ENCODE measurements at regions not wholly inside any gene's neighbourhood (a gene's known extent, or its start where the extent isn't known, plus 50 kb on each side); places are given as distances from the start of the nearest gene placed in this dataset.
A peak's percentile ranks its signal among the peaks of the same experiment; 100 is the strongest.

DNA sequence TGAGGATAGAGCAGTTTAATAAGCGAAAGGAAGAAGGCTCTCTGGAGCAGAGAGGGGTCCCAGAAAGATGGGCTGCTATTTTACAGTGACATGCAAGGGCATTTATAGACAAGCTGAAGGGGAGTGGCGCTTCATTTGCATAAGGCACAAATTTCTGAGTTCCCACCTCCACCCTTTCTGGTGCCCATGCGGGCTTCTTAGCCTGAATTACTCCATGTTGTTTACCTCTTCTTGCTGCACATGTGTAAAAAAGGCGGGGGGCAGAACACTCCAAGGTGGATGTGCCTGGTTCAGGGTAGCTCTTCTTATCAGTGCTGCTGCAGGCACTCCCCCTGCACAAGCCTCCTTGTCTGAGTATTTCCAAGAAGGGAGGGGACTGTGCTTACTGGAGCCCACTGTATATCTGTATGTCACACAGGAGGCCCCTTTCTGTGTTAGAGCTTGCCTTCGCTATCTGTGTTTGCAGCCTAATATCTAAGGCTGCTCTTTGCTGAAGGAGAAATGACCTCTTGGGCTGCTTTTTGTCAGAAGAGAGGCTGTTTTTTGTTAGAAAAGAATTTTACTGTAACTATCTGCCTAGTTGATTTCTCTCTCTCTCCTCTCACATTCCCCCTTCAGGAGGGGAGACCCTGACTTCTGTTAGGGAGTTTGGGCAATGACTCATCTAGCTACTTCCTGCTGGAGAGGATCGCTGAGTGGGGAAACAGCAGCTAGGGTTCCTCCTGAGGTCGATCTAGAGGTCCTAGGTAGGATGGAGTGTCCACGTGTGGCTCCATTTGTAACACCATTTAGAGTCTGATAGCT lies 1057.0 kb upstream of the CNTN5 start:
- Histone ChIP-seq H3K36me3 (replicated peaks in 1 of 2; ENCODE audit: control insufficient read depth in 1 of 2, insufficient read depth in 2 of 2, low read length in 1 of 2) (no peaks in the 10 kb centered on the region), H3K27ac (ENCODE audit: low read depth in 2 of 2, low read length in 1 of 2) (peak overlapping the region in 1 of 2 experiments; percentile 95; a peak in 2 of 4 replicates), H3K4me2 (no peak overlapping the region), H3K9ac (no peak overlapping the region), H3K9me2 (no peaks in the 10 kb centered on the region), H3K4me1 (ENCODE audit: control insufficient read depth in 1 of 2, insufficient read depth in 2 of 2, low read depth in 1 of 2, low read length in 1 of 2) (peaks cover 0 to 11% of the 10 kb centered on the region in 2 experiments; a peak in 1 of 4 replicates), H3K79me2 (ENCODE audit: insufficient read depth) (no peaks in the 10 kb centered on the region), H2AFZ (ENCODE audit: low read depth) (peak overlapping the region; percentile 59), H3F3A (replicated peaks; ENCODE audit: insufficient read depth) (peaks cover 20% of the 10 kb centered on the region), H3K4me3 (ENCODE audit: low read depth in 2 of 2, low read length in 1 of 2) (no peak overlapping the region), H3K9me3 (no peaks in the 10 kb centered on the region), H3K27me3 (ENCODE audit: insufficient read depth) (no peaks in the 10 kb centered on the region), H4K20me1 (ENCODE audit: insufficient read depth) (no peaks in the 10 kb centered on the region)
- WGBS (ENCODE audit: low lambda C conversion rate): 67% methylated on average over 8 of the region's 8 CpGs
- CTCF ChIA-PET: interaction anchor here (0.6 to 0.9 kb wide), 2 partner anchors 73 to 124 kb away, joined by 3 read pairs; no protein-coding TSS in a partner anchor
- DNase-seq: no peak
- TF ChIP-seq TCF12 (IDR thresholded peaks at IDR 0.05) (no peak), JUND (IDR thresholded peaks at IDR 0.05) (peak; percentile 32; the same call in 1 of the 2 replicates), FOSL2 (IDR thresholded peaks at IDR 0.05; ENCODE audit: borderline replicate concordance, low read depth) (peak; percentile 18; the same call in 1 of the 2 replicates)
- POLR2A ChIA-PET: no interaction called here

DNA sequence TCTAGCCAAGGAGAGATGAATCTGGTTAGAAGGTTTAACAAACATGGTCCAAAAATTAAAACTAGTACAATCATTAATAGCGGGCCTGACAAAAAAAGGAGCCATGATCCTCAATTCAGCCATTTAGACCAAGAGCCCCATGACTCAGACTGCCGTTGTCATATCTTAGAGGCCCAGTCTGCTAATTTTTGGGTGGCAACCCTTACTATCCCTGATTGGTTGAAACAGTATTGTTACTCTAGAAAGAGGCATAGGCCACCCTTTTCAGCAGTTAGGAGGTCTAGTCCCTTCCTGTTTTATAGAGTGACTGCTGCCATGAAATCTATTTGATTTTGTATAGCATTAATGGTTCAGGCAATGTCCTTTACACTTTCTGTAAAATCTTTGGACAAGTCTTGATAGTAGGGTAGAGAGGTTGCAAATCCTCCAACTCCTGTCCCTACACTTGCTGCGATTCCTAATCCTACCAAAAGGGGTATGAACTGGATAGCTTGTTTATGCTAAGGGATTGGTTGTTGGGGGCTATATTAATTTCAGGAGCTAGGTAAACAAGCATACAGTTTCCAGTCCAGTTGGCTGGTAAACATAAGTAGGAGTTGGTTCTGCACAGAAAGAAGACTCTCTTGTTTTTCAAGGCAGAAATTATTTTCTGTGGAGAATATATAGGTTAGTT lies 1056.3 kb upstream of the CNTN5 start:
- Histone ChIP-seq H3K9me2 (no peaks in the 10 kb centered on the region), H3K9ac (no peak overlapping the region), H3K79me2 (ENCODE audit: insufficient read depth) (no peaks in the 10 kb centered on the region), H3K4me1 (ENCODE audit: control insufficient read depth in 1 of 2, insufficient read depth in 2 of 2, low read depth in 1 of 2, low read length in 1 of 2) (peaks cover 0 to 11% of the 10 kb centered on the region in 2 experiments; a peak in 1 of 4 replicates), H3K4me2 (peak overlapping the region; percentile 41; the same call in 1 of the 2 replicates), H4K20me1 (ENCODE audit: insufficient read depth) (no peaks in the 10 kb centered on the region), H3K27me3 (ENCODE audit: insufficient read depth) (no peaks in the 10 kb centered on the region), H3F3A (replicated peaks; ENCODE audit: insufficient read depth) (peaks cover 20% of the 10 kb centered on the region), H3K9me3 (no peaks in the 10 kb centered on the region), H3K27ac (ENCODE audit: low read depth in 2 of 2, low read length in 1 of 2) (peak overlapping the region in 1 of 2 experiments; percentile 95; a peak in 2 of 4 replicates), H3K36me3 (replicated peaks in 1 of 2; ENCODE audit: control insufficient read depth in 1 of 2, insufficient read depth in 2 of 2, low read length in 1 of 2) (no peaks in the 10 kb centered on the region), H3K4me3 (ENCODE audit: low read depth in 2 of 2, low read length in 1 of 2) (no peak overlapping the region), H2AFZ (ENCODE audit: low read depth) (peak overlapping the region; percentile 59)
- TF ChIP-seq EP300 (IDR thresholded peaks at IDR 0.05; ENCODE audit: borderline replicate concordance in 1 of 2, low read depth in 1 of 2, low read length in 1 of 2): no peak
- TF ChIP-seq ELF1 (IDR thresholded peaks at IDR 0.05): no peak
- TF ChIP-seq MEF2A (IDR thresholded peaks at IDR 0.05; ENCODE audit: borderline replicate concordance, low read depth): no peak
- no peak for TF ChIP-seq USF1 (IDR thresholded peaks at IDR 0.05; ENCODE audit: borderline replicate concordance, low read depth)
- no peak for TF ChIP-seq SIN3A (IDR thresholded peaks at IDR 0.05; ENCODE audit: borderline replicate concordance, low read depth, low read length)
- TF ChIP-seq FOXJ3 (CRISPR knock-in tag; IDR thresholded peaks at IDR 0.05): no peak
- no peak for TF ChIP-seq ZBTB33 (IDR thresholded peaks at IDR 0.05; ENCODE audit: borderline replicate concordance, low read depth)
- TF ChIP-seq FOSL2 (IDR thresholded peaks at IDR 0.05; ENCODE audit: borderline replicate concordance, low read depth): no peak
- CTCF ChIA-PET: interaction anchor here (0.9 kb wide), 1 partner anchor 124 kb away, joined by 3 read pairs; no protein-coding TSS in a partner anchor
- POLR2A ChIA-PET: no interaction called here
- no peak for DNase-seq
- WGBS (ENCODE audit: low lambda C conversion rate): 83% methylated on average over 3 of the region's 3 CpGs

Measured in SK-N-SH (cell line).